ENCODE measurements at regions not wholly inside any gene's neighbourhood (a gene's known extent, or its start where the extent isn't known, plus 50 kb on each side); places are given as distances from the start of the nearest gene placed in this dataset.

DNA sequence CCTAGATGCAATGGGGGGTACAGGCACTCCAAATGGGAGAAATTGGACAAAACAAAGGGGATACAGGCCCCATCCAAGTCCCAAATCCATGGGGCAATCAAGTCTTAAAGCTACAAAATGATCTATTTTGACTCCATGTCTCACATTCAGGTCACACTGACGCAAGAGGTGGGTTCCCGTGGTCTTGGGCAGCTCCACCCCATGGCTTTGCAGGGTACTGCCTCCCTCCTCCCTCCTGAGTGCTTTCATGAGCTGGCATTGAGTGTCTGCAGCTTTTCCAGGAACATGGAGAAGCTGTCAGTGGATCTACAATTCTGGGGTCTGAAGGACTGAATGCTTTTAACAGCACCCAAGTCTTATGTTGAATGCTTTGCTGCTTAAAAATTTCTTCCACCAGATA is 274.5 kb upstream of the LRIG3 start:
- Histone ChIP-seq H3K9me3 (ENCODE audit: low read length) (no peaks in the 10 kb centered on the region), H3K4me2 (ENCODE audit: low read depth, low read length) (no peak overlapping the region), H3K4me3 (replicated peaks in 1 of 3; ENCODE audit: insufficient read depth in 1 of 3, low read depth in 2 of 3, low read length in 3 of 3) (no peak overlapping the region), H2AFZ (ENCODE audit: low read length) (no peak overlapping the region), H3K9ac (ENCODE audit: insufficient read depth, low read depth, low read length) (no peak overlapping the region), H4K20me1 (ENCODE audit: insufficient read depth, low read length) (no peaks in the 10 kb centered on the region), H3K79me2 (ENCODE audit: insufficient read depth, low read length) (no peaks in the 10 kb centered on the region), H3K36me3 (replicated peaks in 1 of 2; ENCODE audit: control insufficient read depth in 1 of 2, insufficient read depth in 2 of 2, low read length in 2 of 2) (no peaks in the 10 kb centered on the region), H3K27me3 (ENCODE audit: control insufficient read depth in 1 of 2, insufficient read depth in 2 of 2, low read length in 2 of 2) (no peaks in the 10 kb centered on the region), H3K4me1 (ENCODE audit: insufficient read depth, low read length) (no peaks in the 10 kb centered on the region), H3K27ac (ENCODE audit: extremely low read length, insufficient read depth, low read length) (no peak overlapping the region)
- intact Hi-C loops (cut with micrococcal nuclease; ENCODE audit: unreplicated experiment) = no loop called here
- CTCF ChIA-PET (ENCODE audit: low intra/inter-chr PET ratio, low total read pairs) = no interaction called here
- in situ Hi-C loops (cut with HindIII; ENCODE audit: extremely low pct_ligation_motif_present, low pct_unique_long_range_greater_than_20kb) = no loop called here
- POLR2A ChIA-PET = no interaction called here
- DNase-seq (ENCODE audit: low spot score) (no peak), FAIRE-seq (no peak), ATAC-seq (peak; percentile 46; the same call in 1 of the 3 replicates)
- no TSS peak for BruUV-seq (replicated peaks)
- WGBS (ENCODE audit: low lambda C conversion rate) = 0% methylated on average over 1 of the region's 2 CpGs
- TF ChIP-seq, protein P1, sequence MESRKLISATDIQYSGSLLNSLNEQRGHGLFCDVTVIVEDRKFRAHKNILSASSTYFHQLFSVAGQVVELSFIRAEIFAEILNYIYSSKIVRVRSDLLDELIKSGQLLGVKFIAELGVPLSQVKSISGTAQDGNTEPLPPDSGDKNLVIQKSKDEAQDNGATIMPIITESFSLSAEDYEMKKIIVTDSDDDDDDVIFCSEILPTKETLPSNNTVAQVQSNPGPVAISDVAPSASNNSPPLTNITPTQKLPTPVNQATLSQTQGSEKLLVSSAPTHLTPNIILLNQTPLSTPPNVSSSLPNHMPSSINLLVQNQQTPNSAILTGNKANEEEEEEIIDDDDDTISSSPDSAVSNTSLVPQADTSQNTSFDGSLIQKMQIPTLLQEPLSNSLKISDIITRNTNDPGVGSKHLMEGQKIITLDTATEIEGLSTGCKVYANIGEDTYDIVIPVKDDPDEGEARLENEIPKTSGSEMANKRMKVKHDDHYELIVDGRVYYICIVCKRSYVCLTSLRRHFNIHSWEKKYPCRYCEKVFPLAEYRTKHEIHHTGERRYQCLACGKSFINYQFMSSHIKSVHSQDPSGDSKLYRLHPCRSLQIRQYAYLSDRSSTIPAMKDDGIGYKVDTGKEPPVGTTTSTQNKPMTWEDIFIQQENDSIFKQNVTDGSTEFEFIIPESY (CRISPR knock-in tag; IDR thresholded peaks at IDR 0.05) = no peak
- TF ChIP-seq CENPX (CRISPR knock-in tag; IDR thresholded peaks at IDR 0.05) (no peak), HNRNPL (IDR thresholded peaks at IDR 0.05; ENCODE audit: low read depth, low read length) (no peak), EED (CRISPR knock-in tag; IDR thresholded peaks at IDR 0.05) (no peak)

DNA sequence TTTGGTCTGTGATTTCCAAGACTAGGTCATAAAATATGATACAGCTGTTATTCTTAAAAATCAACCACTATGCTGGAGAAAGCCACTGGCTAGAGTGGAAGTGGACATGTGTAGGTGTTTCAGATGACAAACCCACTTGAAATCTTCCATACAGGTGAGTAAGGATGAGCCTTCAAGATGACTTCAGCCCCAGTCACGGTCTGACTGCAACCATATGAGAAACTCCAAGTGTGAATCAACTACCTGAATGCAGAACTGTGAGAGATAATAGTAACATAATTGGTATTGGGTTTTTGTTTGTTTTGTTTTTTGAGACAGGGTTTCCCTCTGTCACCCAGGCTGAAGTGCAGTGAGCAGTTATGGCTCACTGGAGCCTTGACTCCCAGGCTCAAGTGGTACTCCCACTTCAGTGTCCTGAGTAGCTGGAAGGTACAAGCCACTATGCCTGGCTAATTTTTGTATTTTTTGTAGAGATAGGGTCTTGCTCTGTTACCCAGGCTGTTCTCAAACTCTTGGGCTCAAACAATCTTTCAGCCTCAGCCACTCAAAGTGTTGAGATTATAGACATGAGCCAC is 273.3 kb upstream of the LRIG3 start:
- CTCF ChIA-PET (ENCODE audit: low intra/inter-chr PET ratio, low total read pairs) = no interaction called here
- no TSS peak for BruUV-seq (replicated peaks)
- H3K4me1 ChIP-seq (ENCODE audit: insufficient read depth, low read length) = no peaks in the 10 kb centered on the region
- no peaks in the 10 kb centered on the region for H3K79me2 ChIP-seq (ENCODE audit: insufficient read depth, low read length)
- no peak overlapping the region for H2AFZ ChIP-seq (ENCODE audit: low read length)
- ATAC-seq = no peak
- 0% methylated on average over 1 of the region's 1 CpG for WGBS (ENCODE audit: low lambda C conversion rate)
- in situ Hi-C loops (cut with HindIII; ENCODE audit: extremely low pct_ligation_motif_present, low pct_unique_long_range_greater_than_20kb) = no loop called here
- H3K4me3 ChIP-seq (replicated peaks in 1 of 3; ENCODE audit: insufficient read depth in 1 of 3, low read depth in 2 of 3, low read length in 3 of 3) = no peak overlapping the region
- TF ChIP-seq ZNF841 (CRISPR knock-in tag; IDR thresholded peaks at IDR 0.05; ENCODE audit: borderline replicate concordance) (no peak), ELF3 (CRISPR knock-in tag; IDR thresholded peaks at IDR 0.05) (no peak), ZNF468 (CRISPR knock-in tag; IDR thresholded peaks at IDR 0.05) (no peak), KAT8 (CRISPR knock-in tag; IDR thresholded peaks at IDR 0.05) (no peak), ELF4 (CRISPR knock-in tag; IDR thresholded peaks at IDR 0.05; ENCODE audit: borderline replicate concordance) (no peak), FOSL1 (CRISPR knock-in tag; IDR thresholded peaks at IDR 0.05; ENCODE audit: borderline replicate concordance) (no peak), ARNT (IDR thresholded peaks at IDR 0.05) (no peak)
- FAIRE-seq = no peak
- intact Hi-C loops (cut with micrococcal nuclease; ENCODE audit: unreplicated experiment) = no loop called here
- no peak overlapping the region for H3K9ac ChIP-seq (ENCODE audit: insufficient read depth, low read depth, low read length)
- DNase-seq (ENCODE audit: low spot score) = no peak
- no peaks in the 10 kb centered on the region for H3K27me3 ChIP-seq (ENCODE audit: control insufficient read depth in 1 of 2, insufficient read depth in 2 of 2, low read length in 2 of 2)
- POLR2A ChIA-PET = no interaction called here
- H3K27ac ChIP-seq (ENCODE audit: extremely low read length, insufficient read depth, low read length) = no peak overlapping the region
- H4K20me1 ChIP-seq (ENCODE audit: insufficient read depth, low read length) = no peaks in the 10 kb centered on the region
- no peak overlapping the region for H3K4me2 ChIP-seq (ENCODE audit: low read depth, low read length)
- H3K36me3 ChIP-seq (replicated peaks in 1 of 2; ENCODE audit: control insufficient read depth in 1 of 2, insufficient read depth in 2 of 2, low read length in 2 of 2) = no peaks in the 10 kb centered on the region
- H3K9me3 ChIP-seq (ENCODE audit: low read length) = no peaks in the 10 kb centered on the region

Measured in HepG2 (cell line).